Caco-2 (cell line): ENCODE measurements at regions not wholly inside any gene's neighbourhood (a gene's known extent, or its start where the extent isn't known, plus 50 kb on each side); places are given as distances from the start of the nearest gene placed in this dataset.

ENCODE experiments used
- BruUV-seq: library from RNA; stranded (reverse); fragments of 400-500 nt; replicated peaks from 2 replicates; lab custom pipeline; 2021; lab: Mats Ljungman, UMichigan
- CTCF ChIA-PET: fragments of 300-600 bp; sonication (Branson Sonifier 250); formaldehyde crosslinking; loops from one replicate; lab custom pipeline; 2022; ENCODE audit warnings: antibody characterized with exemption; lab: Charles Lee
- POLR2A ChIA-PET: fragments of 300-600 bp; sonication (Branson Sonifier 250); formaldehyde crosslinking; loops from one replicate; lab custom pipeline; 2022; ENCODE audit warnings: antibody characterized with exemption; lab: Charles Lee
- DNase-seq, 2 experiments: peaks; one replicate each; pipeline versions ENCODE4 v3.0.0 to v3.0.0-alpha.2; 2020 to 2022
- H3K27me3 ChIP-seq: replicated peaks from 2 replicates; pipeline ENCODE4 v1.6.0; 2011; ENCODE audit warnings: low read length; ENCODE audit not compliant: control insufficient read depth, insufficient read depth
- H3K36me3 ChIP-seq: 2 replicates; pipeline ENCODE4 v1.5.1; 2011; ENCODE audit warnings: low read length; ENCODE audit not compliant: control insufficient read depth, insufficient read depth
- H3K4me1 ChIP-seq: fragments of 250-450 bp; sonication (Bioruptor Pico); 2 replicates; pipeline ENCODE4 v1.5.1; 2020; ENCODE audit warnings: mild to moderate bottlenecking
- H3K4me3 ChIP-seq: 2 replicates; pipeline ENCODE4 v1.5.1; 2011; ENCODE audit warnings: low read depth, mild to moderate bottlenecking, control low read depth, low read length
- H3K9me3 ChIP-seq: fragments of 250-450 bp; sonication (Bioruptor Pico); 2 replicates; pipeline ENCODE4 v1.5.1; 2020; ENCODE audit warnings: mild to moderate bottlenecking, moderate library complexity
- H3K27ac Mint-ChIP-seq: one replicate; pipeline ENCODE4 v1.8.0; 2022; ENCODE audit warnings: mixed read lengths; ENCODE audit not compliant: unreplicated experiment
- H3K27me3 Mint-ChIP-seq: one replicate; pipeline ENCODE4 v1.8.0; 2022; ENCODE audit warnings: mixed read lengths; ENCODE audit not compliant: insufficient read depth, unreplicated experiment
- H3K36me3 Mint-ChIP-seq: one replicate; pipeline ENCODE4 v1.8.0; 2022; ENCODE audit warnings: mild to moderate bottlenecking, mixed read lengths; ENCODE audit not compliant: insufficient read depth, unreplicated experiment
- H3K4me1 Mint-ChIP-seq: one replicate; pipeline ENCODE4 v1.8.0; 2022; ENCODE audit warnings: low read depth, mixed read lengths; ENCODE audit not compliant: unreplicated experiment
- H3K4me3 Mint-ChIP-seq: one replicate; pipeline ENCODE4 v1.8.0; 2022; ENCODE audit warnings: mild to moderate bottlenecking, moderate library complexity, mixed read lengths; ENCODE audit not compliant: unreplicated experiment
- H3K9me3 Mint-ChIP-seq: one replicate; pipeline ENCODE4 v1.8.0; 2022; ENCODE audit warnings: mixed read lengths; ENCODE audit not compliant: unreplicated experiment
- CTCF ChIP-seq, 2 experiments: fragments of 200-600 bp in 1 of 2; IDR thresholded peaks; 1 replicate in 1 of 2; 2 replicates in 1 of 2; pipeline versions ENCODE4 v1.5.1 to v1.8.0; 2011 to 2022; ENCODE audit warnings: antibody characterized with exemption in 1 of 2, control low read depth in 1 of 2, inconsistent platforms in 1 of 2, low read depth in 1 of 2, low read length in 1 of 2, mild to moderate bottlenecking in 1 of 2, moderate library complexity in 1 of 2; ENCODE audit not compliant: insufficient read depth in 1 of 2, severe bottlenecking in 1 of 2, unreplicated experiment in 1 of 2
- intact Hi-C: fragments of 100-400 bp; cut with micrococcal nuclease; formaldehyde crosslinking; loops from one replicate; pipeline ENCODE4 v1.10.0; 2022; ENCODE audit not compliant: unreplicated experiment

GRCh38 chr5:148768806-148769415 is 57.5 kb upstream of the ADRB2 start:
- ChIA-PET CTCF (no interaction called here), POLR2A (interaction anchor here (0.7 kb wide), 1 partner anchor 445 kb away, joined by 6 read pairs; no protein-coding TSS in a partner anchor)
- H3K27me3 Mint-ChIP-seq, result peaks cover 24% of the 10 kb centered on the region
- no peak overlapping the region for H3K4me3 Mint-ChIP-seq
- Histone ChIP-seq H3K36me3 (no peaks in the 10 kb centered on the region), H3K27me3 (no peaks in the 10 kb centered on the region), H3K9me3 (no peaks in the 10 kb centered on the region), H3K4me1 (no peaks in the 10 kb centered on the region), H3K4me3 (no peak overlapping the region)
- no peaks in the 10 kb centered on the region for H3K4me1 Mint-ChIP-seq
- intact Hi-C loops, result no loop called here
- H3K36me3 Mint-ChIP-seq, result no peaks in the 10 kb centered on the region
- no peak for DNase-seq
- no peaks in the 10 kb centered on the region for H3K9me3 Mint-ChIP-seq
- TF ChIP-seq CTCF (IDR thresholded peaks at IDR 0.05; ENCODE audit: insufficient read depth in 1 of 2, low read depth in 1 of 2, low read length in 1 of 2, severe bottlenecking in 1 of 2, unreplicated experiment in 1 of 2), result no peak
- no peak overlapping the region for H3K27ac Mint-ChIP-seq
- BruUV-seq, result no TSS peak

- Histone ChIP-seq H3K9me3 (no peaks in the 10 kb centered on the region), H3K36me3 (no peaks in the 10 kb centered on the region), H3K27me3 (no peaks in the 10 kb centered on the region), H3K4me1 (no peaks in the 10 kb centered on the region), H3K4me3 (no peak overlapping the region)
- Mint-ChIP-seq H3K4me3 (no peak overlapping the region), H3K9me3 (no peaks in the 10 kb centered on the region), H3K4me1 (no peaks in the 10 kb centered on the region), H3K27ac (no peak overlapping the region), H3K36me3 (no peaks in the 10 kb centered on the region), H3K27me3 (peaks cover 24% of the 10 kb centered on the region)
- intact Hi-C loops, result no loop called here
- no peak for TF ChIP-seq CTCF (IDR thresholded peaks at IDR 0.05; ENCODE audit: insufficient read depth in 1 of 2, low read depth in 1 of 2, low read length in 1 of 2, severe bottlenecking in 1 of 2, unreplicated experiment in 1 of 2)
- POLR2A ChIA-PET, result no interaction called here
- BruUV-seq, result no TSS peak
- no peak for DNase-seq
- CTCF ChIA-PET, result no interaction called here
These were observed 56.5 kb upstream of the ADRB2 start for GRCh38 chr5:148769941-148770340.

- no peaks in the 10 kb centered on the region for H3K36me3 Mint-ChIP-seq
- H3K4me3 Mint-ChIP-seq, result no peak overlapping the region
- intact Hi-C loops, result no loop called here
These were observed 52.1 kb upstream of the ADRB2 start for GRCh38 chr5:148774313-148774712.

More at GRCh38 chr5:148774313-148774712, 52.1 kb upstream of the ADRB2 start:
- Histone ChIP-seq H3K4me3 (no peak overlapping the region), H3K36me3 (no peaks in the 10 kb centered on the region), H3K4me1 (no peaks in the 10 kb centered on the region), H3K9me3 (no peaks in the 10 kb centered on the region), H3K27me3 (no peaks in the 10 kb centered on the region)
- CTCF ChIA-PET, result no interaction called here
- Mint-ChIP-seq H3K27me3 (peaks cover 19% of the 10 kb centered on the region), H3K9me3 (no peaks in the 10 kb centered on the region), H3K4me1 (no peaks in the 10 kb centered on the region), H3K27ac (no peak overlapping the region)
- DNase-seq, result no peak
- no peak for TF ChIP-seq CTCF (IDR thresholded peaks at IDR 0.05; ENCODE audit: insufficient read depth in 1 of 2, low read depth in 1 of 2, low read length in 1 of 2, severe bottlenecking in 1 of 2, unreplicated experiment in 1 of 2)
- POLR2A ChIA-PET, result no interaction called here
- BruUV-seq, result no TSS peak
